VCaP (cell line): ENCODE measurements at regions not wholly inside any gene's neighbourhood (a gene's known extent, or its start where the extent isn't known, plus 50 kb on each side); places are given as distances from the start of the nearest gene placed in this dataset.

Experiments used
- H3K27ac ChIP-seq: fragments of 450-650 bp; 2 replicates; pipeline ENCODE4 v1.5.1; 2017
- CTCF ChIP-seq: fragments of 450-650 bp; conservative IDR thresholded peaks from 2 replicates; pipeline ENCODE4 v1.5.1; 2017; ENCODE audit warnings: mild to moderate bottlenecking, moderate library complexity

GRCh38 chr7:47635091-47636080 lies 53.5 kb upstream of the TNS3 start:
- TF ChIP-seq CTCF: no peak
- H3K27ac ChIP-seq: peak overlapping the region; percentile 69

- no peak overlapping the region for H3K27ac ChIP-seq
- no peak for TF ChIP-seq CTCF
Observed at GRCh38 chr7:47634273-47634672, 52.4 kb upstream of the TNS3 start.

- no peak for TF ChIP-seq CTCF
- no peak overlapping the region for H3K27ac ChIP-seq
Observed at GRCh38 chr7:47633134-47633533, 51.2 kb upstream of the TNS3 start.
